Lung (tissue), 11 donors: ENCODE measurements at regions not wholly inside any gene's neighbourhood (a gene's known extent, or its start where the extent isn't known, plus 50 kb on each side); places are given as distances from the start of the nearest gene placed in this dataset.

Experiments
- ATAC-seq: fragments of 200-7000 bp; cut with Tn5 transposase; one replicate; pipeline ENCODE4 v1.9.1; 2020; ENCODE audit warnings: moderate number of reproducible peaks; ENCODE audit not compliant: insufficient read depth, low FRiP score
- DNase-seq, 3 donors: peaks; one replicate each; pipeline ENCODE4 v3.0.0-alpha.2; 2013 to 2017
- H3K27ac ChIP-seq, 2 donors: one replicate each; pipeline ENCODE4 v1.5.1; 2013; ENCODE audit warnings: mild to moderate bottlenecking in 2 of 2, moderate library complexity in 2 of 2, control low read depth in 1 of 2, inconsistent platforms in 1 of 2, low read depth in 1 of 2, low read length in 1 of 2
- H3K27me3 ChIP-seq, 3 donors: one replicate each; pipeline ENCODE4 v1.5.1; 2013; ENCODE audit warnings: low read length in 2 of 3; ENCODE audit not compliant: control insufficient read depth in 3 of 3, insufficient read depth in 3 of 3
- H3K36me3 ChIP-seq, 4 donors: one replicate each; pipeline ENCODE4 v1.5.1; 2013; ENCODE audit warnings: low read length in 4 of 4, mild to moderate bottlenecking in 1 of 4, moderate library complexity in 1 of 4; ENCODE audit not compliant: control insufficient read depth in 4 of 4, insufficient read depth in 4 of 4
- H3K4me1 ChIP-seq, 5 donors: one replicate each; pipeline ENCODE4 v1.5.1; 2013; ENCODE audit warnings: low read length in 5 of 5, mild to moderate bottlenecking in 2 of 5, moderate library complexity in 1 of 5; ENCODE audit not compliant: control insufficient read depth in 5 of 5, insufficient read depth in 5 of 5
- H3K4me3 ChIP-seq: one replicate; pipeline ENCODE4 v1.5.1; 2013; ENCODE audit warnings: mild to moderate bottlenecking, control low read depth, moderate library complexity
- H3K9ac ChIP-seq, 2 donors: one replicate each; pipeline ENCODE4 v1.5.1; 2013; ENCODE audit warnings: low read length in 2 of 2, control low read depth in 1 of 2; ENCODE audit not compliant: insufficient read depth in 1 of 2
- H3K9me3 ChIP-seq, 4 donors: one replicate each; pipeline ENCODE4 v1.5.1; 2013; ENCODE audit warnings: low read length in 3 of 4, mild to moderate bottlenecking in 1 of 4, moderate library complexity in 1 of 4; ENCODE audit not compliant: control insufficient read depth in 4 of 4, insufficient read depth in 3 of 4
- WGBS, 2 donors: extraction: QIAGEN DNeasy Blood & Tissue Kit; methylation state at CpG; one replicate each; pipeline ENCODE4 v1.1.7; 2013; 5-methylcytosine and 5-hydroxymethylcytosine counted together
- TF ChIP-seq, protein P1 (sequence below): IDR thresholded peaks from 2 replicates; pipeline ENCODE4 v1.5.1; 2012; ENCODE audit warnings: mild to moderate bottlenecking; ENCODE audit errors: control extremely low read depth, extremely low read depth
- donor health status: control.
- donor health status: control.
- donor health status: Bipolar disorder and iron deficiency.
- donor health status: healthy.
- donor health status: DM: yes; HTN: yes; CAD: no.

DNA sequence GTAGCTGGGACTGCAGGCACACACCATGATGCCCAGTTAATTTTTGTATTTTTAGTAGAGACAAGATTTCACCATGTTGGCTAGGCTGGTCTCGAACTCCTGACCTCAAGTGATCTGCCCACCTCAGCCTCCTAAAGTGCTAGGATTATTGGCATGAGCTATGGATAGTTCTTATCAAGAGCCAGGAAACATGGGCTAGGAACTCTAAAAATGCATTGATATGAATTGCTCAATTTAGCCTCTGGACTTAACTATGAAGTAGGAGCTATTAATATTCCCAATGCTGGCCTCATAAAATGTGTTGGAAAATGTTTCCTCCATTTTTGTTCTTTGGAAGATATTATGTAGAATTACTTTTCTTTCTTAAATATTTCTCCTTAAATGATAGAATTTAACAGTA lies 82.8 kb upstream of the PEX5L start:
- Histone ChIP-seq H3K4me1 (no peaks in the 10 kb centered on the region), H3K27ac (no peak overlapping the region), H3K9me3 (peaks cover 0 to 4% (median 1%) of the 10 kb centered on the region in 4 donors), H3K9ac (no peak overlapping the region), H3K4me3 (no peak overlapping the region), H3K27me3 (no peaks in the 10 kb centered on the region), H3K36me3 (no peaks in the 10 kb centered on the region)
- TF ChIP-seq, protein P1, sequence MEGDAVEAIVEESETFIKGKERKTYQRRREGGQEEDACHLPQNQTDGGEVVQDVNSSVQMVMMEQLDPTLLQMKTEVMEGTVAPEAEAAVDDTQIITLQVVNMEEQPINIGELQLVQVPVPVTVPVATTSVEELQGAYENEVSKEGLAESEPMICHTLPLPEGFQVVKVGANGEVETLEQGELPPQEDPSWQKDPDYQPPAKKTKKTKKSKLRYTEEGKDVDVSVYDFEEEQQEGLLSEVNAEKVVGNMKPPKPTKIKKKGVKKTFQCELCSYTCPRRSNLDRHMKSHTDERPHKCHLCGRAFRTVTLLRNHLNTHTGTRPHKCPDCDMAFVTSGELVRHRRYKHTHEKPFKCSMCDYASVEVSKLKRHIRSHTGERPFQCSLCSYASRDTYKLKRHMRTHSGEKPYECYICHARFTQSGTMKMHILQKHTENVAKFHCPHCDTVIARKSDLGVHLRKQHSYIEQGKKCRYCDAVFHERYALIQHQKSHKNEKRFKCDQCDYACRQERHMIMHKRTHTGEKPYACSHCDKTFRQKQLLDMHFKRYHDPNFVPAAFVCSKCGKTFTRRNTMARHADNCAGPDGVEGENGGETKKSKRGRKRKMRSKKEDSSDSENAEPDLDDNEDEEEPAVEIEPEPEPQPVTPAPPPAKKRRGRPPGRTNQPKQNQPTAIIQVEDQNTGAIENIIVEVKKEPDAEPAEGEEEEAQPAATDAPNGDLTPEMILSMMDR, result no peak
- WGBS, 2 donors, result 84 to 87% methylated on average over 1 of the region's 1 CpG
- DNase-seq (no peak), ATAC-seq (no peak)

GRCh38 chr3:180123928-180124327 lies 87.2 kb upstream of the PEX5L start:
- ATAC-seq (no peak), DNase-seq (no peak)
- no peak overlapping the region for H3K4me3 ChIP-seq
- H3K27ac ChIP-seq, result no peak overlapping the region
- no peaks in the 10 kb centered on the region for H3K36me3 ChIP-seq
- peaks cover 0 to 7% (median 0%) of the 10 kb centered on the region in 4 donors for H3K9me3 ChIP-seq
- TF ChIP-seq, protein P1, result no peak
- no peak overlapping the region for H3K9ac ChIP-seq
- H3K4me1 ChIP-seq, result no peaks in the 10 kb centered on the region
- H3K27me3 ChIP-seq, result no peaks in the 10 kb centered on the region

- no peak for ATAC-seq
- H3K27ac ChIP-seq, result no peak overlapping the region
Observed at GRCh38 chr3:180131169-180131568, 94.4 kb upstream of the PEX5L start.

GRCh38 chr3:180135101-180135500 lies 98.4 kb upstream of the PEX5L start:
- ATAC-seq, result no peak
- TF ChIP-seq, protein P1, result no peak
- Histone ChIP-seq H3K36me3 (no peaks in the 10 kb centered on the region), H3K27me3 (no peaks in the 10 kb centered on the region), H3K4me3 (no peak overlapping the region), H3K4me1 (no peaks in the 10 kb centered on the region), H3K9me3 (no peaks in the 10 kb centered on the region), H3K9ac (no peak overlapping the region), H3K27ac (no peak overlapping the region)
- no peak for DNase-seq
- WGBS, 2 donors, result 61 to 82% methylated on average over 2 of the region's 2 CpGs

More at GRCh38 chr3:180131169-180131568, 94.4 kb upstream of the PEX5L start:
- no peaks in the 10 kb centered on the region for H3K4me1 ChIP-seq
- DNase-seq, result no peak
- WGBS, 2 donors, result 94 to 96% methylated on average over 3 of the region's 3 CpGs
- H3K4me3 ChIP-seq, result no peak overlapping the region
- no peak overlapping the region for H3K9ac ChIP-seq
- no peaks in the 10 kb centered on the region for H3K36me3 ChIP-seq
- TF ChIP-seq, protein P1, result no peak
- H3K27me3 ChIP-seq, result no peaks in the 10 kb centered on the region
- no peaks in the 10 kb centered on the region for H3K9me3 ChIP-seq
